OCI-LY7 (cell line): ENCODE measurements at regions not wholly inside any gene's neighbourhood (a gene's known extent, or its start where the extent isn't known, plus 50 kb on each side); places are given as distances from the start of the nearest gene placed in this dataset.

Source experiments
- BruUV-seq: library from RNA; stranded (reverse); fragments of 400-500 nt; replicated peaks from 2 replicates; lab custom pipeline; 2021; lab: Mats Ljungman, UMichigan
- CTCF ChIA-PET: fragments of 300-600 bp; sonication (Branson Sonifier 250); formaldehyde crosslinking; loops from one replicate; lab custom pipeline; 2022; ENCODE audit warnings: antibody characterized with exemption; ENCODE audit not compliant: unreplicated experiment; lab: Charles Lee
- POLR2A ChIA-PET: fragments of 300-600 bp; sonication (Branson Sonifier 250); formaldehyde crosslinking; loops from one replicate; lab custom pipeline; 2022; ENCODE audit warnings: antibody characterized with exemption; lab: Charles Lee
- DNase-seq: peaks from one replicate; pipeline ENCODE4 v3.0.0-alpha.2; 2015; ENCODE audit warnings: low spot score
- H2AFZ ChIP-seq: fragments of 200-600 bp; sonication (generic), shearing (Covaris generic); 2 replicates; pipeline ENCODE4 v1.6.1; 2014; ENCODE audit warnings: mild to moderate bottlenecking, antibody characterized with exemption, low read length, moderate library complexity
- H3K27ac ChIP-seq: fragments of 200-600 bp; sonication (generic); 2 replicates; pipeline ENCODE4 v1.5.1; 2014; ENCODE audit warnings: mixed run types, low read depth, mild to moderate bottlenecking, moderate library complexity, low read length, inconsistent platforms; ENCODE audit not compliant: poor library complexity, severe bottlenecking
- H3K36me3 ChIP-seq: fragments of 200-600 bp; sonication (generic); 2 replicates; pipeline ENCODE4 v1.6.1; 2014; ENCODE audit warnings: mild to moderate bottlenecking, antibody characterized with exemption, low read length, moderate library complexity, mixed read lengths; ENCODE audit not compliant: insufficient read depth
- H3K4me1 ChIP-seq: fragments of 200-600 bp; sonication (generic); 2 replicates; pipeline ENCODE4 v1.5.1; 2014; ENCODE audit warnings: mild to moderate bottlenecking, low read length; ENCODE audit not compliant: insufficient read depth, poor library complexity, severe bottlenecking
- H3K4me2 ChIP-seq: fragments of 200-600 bp; sonication (generic); 2 replicates; pipeline ENCODE4 v1.6.1; 2014; ENCODE audit warnings: mild to moderate bottlenecking, low read length
- H3K4me3 ChIP-seq: fragments of 200-600 bp; sonication (generic); 2 replicates; pipeline ENCODE4 v1.5.1; 2014; ENCODE audit warnings: mild to moderate bottlenecking, low read depth, low read length; ENCODE audit not compliant: poor library complexity, severe bottlenecking
- H3K79me2 ChIP-seq: fragments of 200-600 bp; sonication (generic); 2 replicates; pipeline ENCODE4 v1.6.1; 2016; ENCODE audit warnings: low read depth, mild to moderate bottlenecking, low read length, moderate library complexity, mixed read lengths; ENCODE audit not compliant: insufficient read depth
- H3K9me2 ChIP-seq: fragments of 200-600 bp; sonication (generic); 2 replicates; pipeline ENCODE4 v1.6.1; 2016; ENCODE audit warnings: mild to moderate bottlenecking, low read length, mixed read lengths; ENCODE audit not compliant: insufficient read depth
- H3K9me3 ChIP-seq: fragments of 200-600 bp; sonication (generic); 2 replicates; pipeline ENCODE4 v1.6.1; 2014; ENCODE audit warnings: mild to moderate bottlenecking, mixed run types, low read length, mixed read lengths
- H4K20me1 ChIP-seq: fragments of 200-600 bp; sonication (generic); 2 replicates; pipeline ENCODE4 v1.6.1; 2014; ENCODE audit warnings: mild to moderate bottlenecking, antibody characterized with exemption, low read length, moderate library complexity, mixed read lengths; ENCODE audit not compliant: insufficient read depth
- CTCF ChIP-seq: fragments of 200-600 bp; sonication (generic); conservative IDR thresholded peaks from 2 replicates; pipeline ENCODE4 v1.5.1; 2014; ENCODE audit warnings: mild to moderate bottlenecking, antibody characterized with exemption, low read length, moderate library complexity, mixed read lengths
- EZH2phosphoT487 ChIP-seq: fragments of 200-600 bp; sonication (generic); IDR thresholded peaks from 2 replicates; pipeline ENCODE4 v1.6.1; 2018; ENCODE audit warnings: low read depth, borderline replicate concordance, mild to moderate bottlenecking, mixed run types, antibody characterized with exemption, low read length, moderate library complexity, mixed read lengths
- intact Hi-C: fragments of 100-400 bp; cut with micrococcal nuclease; formaldehyde crosslinking; loops from one replicate; pipeline ENCODE4 v1.10.0; 2022; ENCODE audit not compliant: unreplicated experiment

GRCh38 chr18:46289931-46290330, 185.7 kb downstream of the HAUS1 start:
- POLR2A ChIA-PET = no interaction called here
- Histone ChIP-seq H4K20me1 (no peaks in the 10 kb centered on the region), H3K79me2 (no peaks in the 10 kb centered on the region), H2AFZ (no peak overlapping the region), H3K9me2 (no peaks in the 10 kb centered on the region), H3K36me3 (no peaks in the 10 kb centered on the region), H3K4me3 (no peak overlapping the region), H3K27ac (no peak overlapping the region), H3K4me2 (no peak overlapping the region), H3K9me3 (no peaks in the 10 kb centered on the region), H3K4me1 (peaks cover 7% of the 10 kb centered on the region)
- no peak for DNase-seq
- no TSS peak for BruUV-seq
- CTCF ChIA-PET = no interaction called here
- intact Hi-C loops = loop anchor here (10.0 kb wide), 1 partner anchor 75 kb away; no protein-coding TSS in a partner anchor
- TF ChIP-seq EZH2phosphoT487 (no peak), CTCF (no peak)

DNA sequence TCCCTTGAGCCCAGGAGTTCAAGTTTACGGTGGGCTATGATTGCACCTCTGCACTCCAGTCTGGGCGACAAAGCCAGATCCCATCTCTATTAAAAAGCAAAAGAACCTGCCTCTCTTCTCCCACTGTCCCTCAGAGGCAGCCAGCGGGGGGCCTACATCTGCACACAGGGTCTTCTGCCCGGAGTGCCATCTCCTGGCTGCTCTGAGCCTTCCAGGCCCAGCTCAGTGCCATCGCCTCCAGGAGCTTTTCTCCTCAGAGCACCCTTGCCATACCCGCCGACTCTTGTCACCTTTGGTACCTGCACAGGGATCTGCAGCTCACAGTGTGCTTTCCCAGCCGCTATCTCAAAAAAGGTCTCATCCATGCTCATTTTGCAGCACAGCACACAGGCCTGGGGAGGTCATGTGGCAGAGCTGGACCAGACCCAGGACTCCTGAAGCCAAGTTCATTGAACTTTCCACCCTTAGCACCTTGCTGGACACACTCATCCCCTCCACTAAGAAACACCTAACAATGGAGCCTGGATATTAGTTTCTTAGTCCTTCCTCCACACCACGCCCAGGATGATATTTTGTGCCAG, 186.3 kb downstream of the HAUS1 start:
- Histone ChIP-seq H3K4me2 (no peak overlapping the region), H4K20me1 (no peaks in the 10 kb centered on the region), H3K4me3 (no peak overlapping the region), H2AFZ (no peak overlapping the region), H3K9me3 (no peaks in the 10 kb centered on the region), H3K9me2 (no peaks in the 10 kb centered on the region), H3K79me2 (no peaks in the 10 kb centered on the region), H3K27ac (no peak overlapping the region), H3K4me1 (peaks cover 7% of the 10 kb centered on the region), H3K36me3 (no peaks in the 10 kb centered on the region)
- no TSS peak for BruUV-seq
- TF ChIP-seq EZH2phosphoT487 (no peak), CTCF (no peak)
- POLR2A ChIA-PET = no interaction called here
- intact Hi-C loops = no loop called here
- DNase-seq = no peak
- CTCF ChIA-PET = no interaction called here

DNA sequence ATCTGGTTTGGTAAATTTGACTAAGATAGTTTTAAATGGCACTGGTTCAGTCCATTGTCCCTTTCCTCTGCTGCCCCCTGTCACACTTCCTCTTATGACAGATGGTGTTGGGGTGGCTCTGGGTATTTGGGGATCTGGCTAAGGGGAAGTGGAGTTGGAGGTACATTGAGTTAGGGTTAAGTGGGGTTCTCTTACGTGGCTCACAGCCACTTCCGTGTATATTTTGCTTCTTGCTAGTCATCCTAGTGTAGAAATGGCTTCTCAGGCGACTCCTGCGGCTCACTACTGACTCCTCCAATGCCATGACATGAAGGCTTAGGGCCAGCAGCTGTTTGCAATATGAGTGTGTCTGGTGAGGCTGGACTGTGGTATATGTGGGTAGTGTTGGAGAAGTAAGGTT, 187.0 kb downstream of the HAUS1 start:
- H3K36me3 ChIP-seq = no peaks in the 10 kb centered on the region
- no peaks in the 10 kb centered on the region for H3K9me3 ChIP-seq
- peak; percentile 3 for DNase-seq
- CTCF ChIA-PET = no interaction called here
- POLR2A ChIA-PET = interaction anchor here (0.7 kb wide), 1 partner anchor 267 kb away, joined by 3 read pairs; no protein-coding TSS in a partner anchor
- intact Hi-C loops = no loop called here
- H4K20me1 ChIP-seq = no peaks in the 10 kb centered on the region
- H3K79me2 ChIP-seq = no peaks in the 10 kb centered on the region
- no peak overlapping the region for H3K27ac ChIP-seq
- no peak overlapping the region for H3K4me3 ChIP-seq
- peaks cover 7% of the 10 kb centered on the region for H3K4me1 ChIP-seq
- H3K9me2 ChIP-seq = no peaks in the 10 kb centered on the region
- H3K4me2 ChIP-seq = no peak overlapping the region
- BruUV-seq = no TSS peak
- no peak for TF ChIP-seq EZH2phosphoT487
- TF ChIP-seq CTCF = no peak
- no peak overlapping the region for H2AFZ ChIP-seq
